Stimulated activated naive CD4-positive, alpha-beta T cell treated with Interleukin-2 at 50 U/mL for 16 hours (primary cell): ENCODE measurements at regions not wholly inside any gene's neighbourhood (a gene's known extent, or its start where the extent isn't known, plus 50 kb on each side); places are given as distances from the start of the nearest gene placed in this dataset.

ENCODE experiments used
- DNase-seq: peaks from one replicate; lab custom pipeline; 2025; lab: John Stamatoyannopoulos, UW

DNA sequence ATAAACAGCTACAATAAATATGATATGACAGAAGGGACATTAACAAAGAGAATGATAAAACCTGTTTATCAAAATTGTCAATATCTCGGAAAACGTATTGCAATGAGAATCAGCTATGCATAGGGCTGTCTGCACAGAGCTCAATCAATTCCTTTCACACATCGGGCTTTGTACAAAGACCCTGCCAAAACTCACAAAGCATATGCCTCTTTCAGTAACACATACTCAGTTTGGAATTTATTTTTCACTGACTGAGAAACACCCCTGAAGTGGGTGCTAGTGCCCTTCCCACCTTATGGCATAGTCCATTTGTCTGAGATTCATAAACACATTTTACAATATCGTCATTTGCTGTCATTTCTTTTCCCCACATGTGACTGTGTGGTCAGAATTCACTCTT is 815.8 kb upstream of the FAM98A start:
- no peak for DNase-seq

DNA sequence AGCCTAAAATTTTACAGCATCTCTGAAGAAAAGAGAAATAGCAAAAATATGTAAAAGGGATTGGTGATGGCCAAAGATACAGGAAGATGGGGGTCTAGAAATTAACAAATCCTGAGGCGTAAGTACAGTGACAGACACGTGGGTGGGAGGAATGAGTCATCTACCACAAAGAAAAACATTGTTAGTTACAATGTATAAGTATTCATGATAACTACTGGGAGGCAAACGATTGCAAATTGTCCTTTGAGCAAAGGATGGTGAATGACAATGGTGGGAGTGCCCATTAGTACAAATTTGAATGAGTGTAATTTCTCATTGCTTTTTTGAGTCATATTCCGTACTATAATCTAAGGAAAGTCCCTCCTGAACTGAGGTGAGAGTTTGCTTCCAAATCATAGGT is 809.0 kb upstream of the FAM98A start:
- DNase-seq = no peak

DNA sequence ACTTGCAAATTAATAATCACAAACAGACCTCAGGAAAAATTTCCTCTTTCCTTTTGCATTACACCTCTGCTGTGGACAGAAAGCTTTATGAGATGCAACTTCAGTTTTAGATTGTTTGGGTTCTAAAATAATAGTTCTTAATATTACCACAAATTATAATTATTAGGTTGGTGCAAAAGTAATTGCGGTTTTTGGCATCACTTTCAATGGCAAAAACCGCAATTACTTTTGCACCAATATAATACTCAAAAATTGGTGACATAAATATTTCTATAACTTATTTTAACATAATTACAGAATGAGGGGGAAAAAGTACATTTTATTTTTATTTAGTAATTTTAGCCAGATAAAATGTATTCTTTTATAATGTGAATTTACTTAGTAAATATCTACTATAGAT is 804.4 kb upstream of the FAM98A start:
- no peak for DNase-seq

DNA sequence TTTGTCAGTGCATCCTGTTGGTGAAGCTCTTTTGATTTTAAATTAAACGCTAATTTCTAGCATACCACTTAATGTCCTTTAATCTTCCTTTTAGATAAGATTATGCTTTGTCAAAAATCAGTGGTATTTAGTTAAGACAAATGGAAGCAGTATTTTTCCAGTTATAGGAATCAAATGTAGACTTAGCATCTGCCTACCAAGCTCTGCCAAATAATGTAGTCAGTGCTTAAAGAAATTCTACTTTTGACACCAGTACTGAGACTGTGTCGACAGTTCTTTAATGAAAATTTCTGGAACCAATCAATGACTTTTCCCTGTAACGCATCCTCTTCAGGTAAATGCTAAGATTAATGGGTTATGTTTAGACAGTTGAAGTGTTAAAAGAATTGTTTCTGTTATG is 803.3 kb upstream of the FAM98A start:
- DNase-seq = no peak

DNA sequence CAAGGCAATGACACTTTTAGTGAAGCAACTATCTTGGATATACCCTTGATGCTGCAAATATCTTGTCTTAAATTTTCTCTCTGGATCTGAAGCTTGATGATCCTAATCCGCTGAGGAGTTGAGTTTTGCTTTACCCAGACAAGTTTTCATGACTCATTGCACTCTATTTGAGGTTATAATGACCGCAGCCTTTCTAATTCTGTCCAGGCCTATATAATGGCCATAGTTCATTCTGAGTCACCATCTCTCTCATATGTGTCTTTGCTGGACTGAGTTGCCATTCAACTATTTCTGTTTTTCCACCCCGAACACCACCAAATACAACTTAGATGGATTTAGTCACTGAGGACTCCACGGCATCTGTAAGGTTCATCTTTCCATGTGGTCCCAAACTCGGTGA is 802.1 kb upstream of the FAM98A start:
- DNase-seq = no peak

DNA sequence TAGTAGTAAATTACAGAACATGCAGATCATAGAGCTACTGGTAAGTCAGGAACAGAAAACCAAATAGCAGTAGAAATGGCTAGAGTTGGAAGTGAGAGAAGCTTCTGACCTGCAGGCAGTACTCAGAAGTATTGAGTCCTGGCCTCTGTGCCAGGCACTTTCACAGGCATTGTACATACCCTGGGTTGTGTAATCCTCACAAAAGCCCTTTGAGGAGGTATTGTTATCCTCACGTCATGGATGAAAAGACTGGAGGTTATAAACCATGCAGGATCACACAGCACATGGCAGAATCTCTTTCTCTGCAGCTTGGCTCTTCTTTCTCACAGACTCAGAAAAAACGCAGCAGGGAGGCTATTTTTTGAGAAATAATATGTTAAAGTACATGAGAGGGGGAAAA is 789.3 kb upstream of the FAM98A start:
- no peak for DNase-seq

DNA sequence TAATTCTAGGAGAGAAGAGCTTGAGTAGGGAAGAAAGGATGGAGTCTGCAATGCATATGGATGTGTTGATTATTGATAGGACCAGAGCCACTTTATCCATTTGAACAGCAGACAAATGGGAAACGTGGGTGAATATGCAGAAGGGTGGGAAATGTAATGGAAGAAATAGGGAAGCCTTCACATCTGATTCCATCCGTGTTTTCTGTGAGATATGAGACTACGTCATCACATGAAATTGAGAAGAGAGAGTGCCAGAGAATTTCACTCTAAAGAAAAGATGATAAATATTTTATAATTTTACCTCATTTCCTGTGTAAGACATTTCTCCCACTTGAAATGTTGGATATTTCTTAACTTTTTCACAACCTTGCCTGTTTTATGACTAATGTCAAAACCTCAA is 788.4 kb upstream of the FAM98A start:
- DNase-seq = no peak

DNA sequence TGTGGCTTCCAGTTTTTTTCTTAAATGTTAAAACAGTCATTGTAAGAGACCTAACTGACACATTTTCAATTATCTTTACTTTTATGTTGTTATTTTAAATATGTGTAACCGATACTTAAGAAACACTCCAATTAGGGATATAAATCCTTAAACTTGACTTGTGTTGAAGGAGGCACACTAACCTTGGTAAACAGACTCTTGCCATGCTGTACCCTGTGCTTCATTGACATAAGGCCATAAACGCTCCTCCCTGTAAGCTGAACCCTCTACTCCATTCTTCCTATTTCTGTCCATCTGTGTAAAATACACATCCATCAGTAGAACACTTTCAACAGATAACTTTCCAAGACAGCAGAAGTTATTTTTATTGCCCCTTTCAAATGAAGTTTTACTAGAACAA is 780.5 kb upstream of the FAM98A start:
- no peak for DNase-seq

DNA sequence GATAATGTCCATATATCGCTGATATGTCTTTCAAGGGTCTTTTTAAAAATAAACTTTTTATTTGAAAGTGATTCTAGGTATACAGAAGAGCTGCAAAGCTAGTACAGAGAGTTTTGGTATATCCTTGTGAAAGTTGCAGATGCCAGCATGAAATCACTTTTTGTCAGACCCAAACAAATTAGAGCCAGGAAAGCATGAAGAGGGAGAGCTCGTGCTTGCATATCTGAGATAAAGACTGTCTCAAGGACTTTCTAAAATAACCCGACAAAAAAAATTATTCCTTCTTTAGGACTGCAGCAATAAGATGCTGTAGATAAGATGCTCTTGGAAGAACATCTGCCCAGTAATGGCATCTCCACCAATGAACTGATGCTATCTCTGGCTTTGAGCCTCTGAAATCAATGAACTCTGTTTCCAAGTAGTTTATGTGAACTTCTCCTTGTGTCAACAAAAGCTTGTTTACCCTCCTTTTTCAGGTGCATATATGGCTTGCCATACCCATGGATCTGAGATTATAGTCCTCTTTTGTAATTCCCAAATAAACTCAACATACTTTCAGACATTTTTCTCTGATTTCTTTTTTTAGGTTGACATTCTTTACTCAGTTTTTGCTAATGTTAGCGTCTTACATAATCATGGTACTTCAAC is 774.6 kb upstream of the FAM98A start:
- DNase-seq = no peak

DNA sequence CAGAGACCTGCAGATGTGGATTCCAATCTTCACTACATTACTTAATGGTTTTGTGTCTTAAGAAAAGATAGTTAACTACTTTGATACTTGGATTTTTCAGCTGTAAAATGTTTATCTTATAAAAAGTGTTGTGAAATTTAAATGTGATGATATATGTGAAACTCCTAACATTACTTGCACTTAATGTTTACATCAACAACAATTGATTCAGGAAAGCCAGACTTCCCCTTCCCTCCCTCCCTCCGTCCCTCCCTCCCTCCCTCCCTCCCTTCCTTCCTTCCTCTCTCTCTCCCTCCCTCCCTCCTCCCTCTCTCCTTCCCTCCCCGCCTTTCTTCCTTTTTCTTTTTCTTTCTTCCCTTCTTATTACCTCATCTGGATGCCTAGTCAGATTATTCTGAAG is 773.9 kb upstream of the FAM98A start:
- no peak for DNase-seq

DNA sequence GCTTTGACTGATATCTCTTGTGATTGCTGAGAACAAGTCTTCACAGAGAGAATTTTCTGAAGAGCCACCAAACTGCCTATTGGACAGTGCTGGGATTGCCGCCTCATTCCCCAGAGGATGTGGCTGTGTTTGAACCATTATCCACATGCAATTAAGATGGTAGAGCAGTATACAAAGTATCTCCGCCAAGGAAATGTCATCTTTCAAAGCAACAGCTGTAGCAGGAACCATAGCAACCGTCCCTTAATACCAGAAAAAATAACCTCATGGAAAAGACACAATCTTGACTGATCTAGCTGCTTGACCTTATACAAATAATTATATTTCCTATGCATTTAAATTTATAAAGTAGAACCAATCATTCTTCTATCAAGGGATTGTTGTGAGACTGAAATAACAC is 772.6 kb upstream of the FAM98A start:
- DNase-seq = no peak

DNA sequence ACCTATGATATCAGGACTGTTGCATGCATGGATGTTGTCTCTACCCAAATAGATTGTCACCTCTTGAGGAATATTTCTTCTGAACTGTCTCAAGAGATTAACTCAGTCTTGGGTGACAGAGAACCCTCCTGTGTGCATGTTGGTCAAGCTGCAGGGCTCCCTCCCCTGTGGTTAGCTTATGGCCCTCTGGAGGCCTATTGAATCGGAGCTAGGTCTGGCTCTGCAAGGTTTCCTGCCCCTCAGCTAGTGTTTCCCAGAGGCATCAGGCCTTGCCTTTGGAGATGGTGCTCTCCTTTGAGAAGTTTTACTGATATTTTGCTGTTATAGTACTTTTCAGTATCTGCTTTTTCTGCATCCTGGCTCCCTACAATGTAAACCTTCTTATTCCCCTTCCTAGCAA is 769.2 kb upstream of the FAM98A start:
- DNase-seq = no peak

DNA sequence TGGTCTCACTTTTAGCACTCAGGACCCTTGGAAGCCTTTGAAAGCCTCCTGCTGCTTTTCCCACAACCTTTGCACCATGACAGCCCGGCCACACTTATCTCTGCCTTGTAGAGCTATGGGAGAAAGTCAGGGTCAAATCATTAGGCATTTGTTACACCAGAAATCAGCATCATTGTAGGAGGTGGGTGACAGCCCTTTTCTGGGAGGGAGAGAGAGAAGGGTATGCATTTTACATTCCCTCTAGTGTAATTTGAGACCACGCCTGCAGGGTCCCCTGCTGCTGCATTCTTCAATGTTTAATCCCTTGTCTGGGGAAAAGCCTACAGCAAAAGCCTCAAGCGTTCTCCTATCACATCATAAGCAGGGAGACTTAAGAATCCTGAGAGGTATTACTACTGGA is 766.8 kb upstream of the FAM98A start:
- DNase-seq = no peak

DNA sequence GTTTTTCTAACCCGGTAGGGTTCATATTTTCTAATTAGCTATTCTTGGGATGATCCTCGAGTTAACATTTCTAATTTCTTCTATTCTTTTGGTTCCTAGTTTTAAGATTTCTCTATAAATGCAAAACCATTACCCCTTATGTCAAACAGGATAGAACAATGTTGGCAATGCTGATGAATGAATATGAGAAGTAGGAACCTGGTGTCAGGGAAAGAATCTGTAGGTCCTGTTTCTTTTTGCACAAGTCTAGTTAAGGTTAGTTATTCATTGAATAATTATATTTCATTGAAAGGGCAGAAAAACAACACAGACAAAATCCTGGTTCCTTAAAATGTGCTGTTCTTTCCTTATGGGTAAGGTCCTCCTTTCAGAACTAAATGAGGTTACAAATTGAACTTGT is 766.4 kb upstream of the FAM98A start:
- DNase-seq = no peak

DNA sequence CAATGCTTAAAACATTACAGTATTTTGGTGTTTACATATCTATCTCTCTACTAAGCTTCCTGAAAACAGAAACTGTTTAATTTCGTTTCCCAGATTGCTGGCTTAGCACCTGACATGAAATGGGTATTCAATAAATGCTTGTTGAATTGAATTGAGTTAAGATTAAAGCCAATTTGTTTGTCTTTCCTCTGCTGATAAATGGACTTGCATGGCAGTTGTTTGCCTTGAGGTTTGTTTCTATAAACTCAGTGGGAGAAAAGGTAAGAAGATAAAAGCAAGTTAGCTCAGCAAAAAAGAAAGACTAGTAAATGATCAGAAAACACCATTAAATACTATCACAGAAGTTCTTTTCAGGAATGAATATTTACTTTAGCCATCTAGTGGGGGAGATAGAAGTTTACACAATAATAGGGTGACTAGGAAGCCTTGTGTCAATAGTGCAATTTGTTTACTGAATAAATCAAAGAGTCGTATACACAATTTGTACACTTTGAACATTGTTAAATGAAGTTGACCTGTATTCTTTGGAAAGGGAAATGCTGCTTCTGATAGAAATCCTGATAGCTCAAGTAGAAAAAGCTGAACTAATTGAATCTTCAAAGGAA is 754.5 kb upstream of the FAM98A start:
- DNase-seq = no peak

DNA sequence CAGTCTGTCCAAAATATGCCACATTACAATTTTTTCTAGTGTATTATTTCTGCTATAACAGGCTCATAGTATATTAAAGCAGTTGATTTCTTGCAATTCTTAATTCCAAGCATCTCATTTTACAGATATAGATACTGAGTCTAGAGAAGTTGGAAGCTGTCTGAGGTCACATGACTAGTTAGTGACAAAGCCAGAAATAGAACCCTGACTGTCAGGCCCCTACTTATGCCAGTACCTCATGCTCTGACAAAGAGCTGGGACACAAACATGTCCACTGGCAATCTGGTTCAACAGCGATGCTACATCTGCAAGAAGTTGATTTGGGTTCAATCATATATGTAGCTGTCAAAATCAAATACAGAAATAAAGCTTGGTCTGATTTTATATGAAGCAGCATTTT is 750.4 kb upstream of the FAM98A start:
- DNase-seq = no peak

DNA sequence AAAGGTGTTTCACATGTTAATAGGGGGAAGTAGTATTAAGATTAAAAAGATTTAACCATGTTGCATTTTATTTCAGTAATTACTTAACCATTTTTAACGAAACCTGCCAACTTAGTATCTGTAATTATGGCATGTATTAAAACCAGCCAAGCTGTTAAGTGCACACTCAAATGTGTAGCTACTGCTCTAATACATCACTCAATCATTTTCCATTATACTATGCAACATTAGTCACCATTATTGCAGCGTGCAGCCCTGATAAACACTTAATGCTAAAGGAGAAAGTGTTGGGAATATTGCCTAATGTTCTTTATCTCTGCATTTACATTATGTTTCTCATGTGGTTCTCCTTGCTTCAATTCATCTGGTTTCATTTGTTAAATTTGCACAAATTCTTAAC is 745.9 kb upstream of the FAM98A start:
- no peak for DNase-seq

DNA sequence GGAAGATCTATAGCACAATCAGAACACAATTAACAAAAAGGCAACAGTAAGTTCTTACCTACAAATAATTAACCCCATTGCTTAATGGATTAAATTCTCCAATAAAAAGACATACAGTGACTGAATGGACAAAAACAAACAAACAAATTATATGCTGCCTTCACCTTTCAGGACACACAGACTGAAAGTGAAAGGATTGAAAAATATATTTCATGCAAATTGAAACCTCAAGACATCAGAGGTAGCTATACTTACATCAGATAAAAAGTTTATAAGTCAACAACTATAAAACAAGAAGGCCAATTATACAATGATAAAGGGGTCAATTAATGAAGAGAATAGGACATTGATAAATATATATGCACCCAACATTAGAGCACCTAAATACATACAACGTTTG is 741.2 kb upstream of the FAM98A start:
- DNase-seq = no peak

DNA sequence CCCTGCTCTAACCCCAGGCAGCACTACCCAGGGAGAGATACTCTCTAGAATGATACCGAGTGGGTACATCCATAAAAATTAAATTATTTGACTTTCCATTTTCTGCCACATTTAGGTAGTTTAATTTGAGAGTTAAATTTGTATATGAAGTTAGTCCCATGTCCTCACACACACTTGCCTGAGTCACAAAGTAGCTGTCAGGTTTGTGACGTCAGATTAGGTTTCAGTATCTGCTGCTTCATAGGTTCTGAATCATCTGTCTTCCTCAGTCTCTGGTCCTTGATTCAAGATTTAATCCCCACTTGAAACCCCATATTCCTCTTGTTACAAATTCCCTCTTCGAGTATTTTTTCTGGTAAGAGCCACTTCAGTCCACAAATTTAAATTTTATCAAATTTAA is 738.6 kb upstream of the FAM98A start:
- no peak for DNase-seq

DNA sequence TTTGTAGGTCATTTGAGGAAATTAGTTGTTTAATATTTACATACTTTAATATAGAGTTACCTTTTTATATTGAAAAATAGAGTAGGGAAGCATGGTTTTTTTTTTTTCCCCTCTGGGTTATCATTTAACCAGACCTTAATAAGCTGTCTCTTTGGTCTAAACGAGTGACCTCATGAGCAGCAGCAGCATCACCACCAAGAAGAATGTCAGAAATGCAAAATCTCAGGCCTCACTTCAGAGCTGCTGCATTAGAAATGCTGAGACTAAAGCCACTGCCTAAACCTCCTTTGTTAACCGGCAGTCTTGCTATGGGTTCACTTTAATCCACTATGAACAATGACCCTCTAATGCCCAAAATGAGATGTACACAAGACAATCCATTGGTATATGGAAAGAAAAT is 733.7 kb upstream of the FAM98A start:
- DNase-seq = no peak

DNA sequence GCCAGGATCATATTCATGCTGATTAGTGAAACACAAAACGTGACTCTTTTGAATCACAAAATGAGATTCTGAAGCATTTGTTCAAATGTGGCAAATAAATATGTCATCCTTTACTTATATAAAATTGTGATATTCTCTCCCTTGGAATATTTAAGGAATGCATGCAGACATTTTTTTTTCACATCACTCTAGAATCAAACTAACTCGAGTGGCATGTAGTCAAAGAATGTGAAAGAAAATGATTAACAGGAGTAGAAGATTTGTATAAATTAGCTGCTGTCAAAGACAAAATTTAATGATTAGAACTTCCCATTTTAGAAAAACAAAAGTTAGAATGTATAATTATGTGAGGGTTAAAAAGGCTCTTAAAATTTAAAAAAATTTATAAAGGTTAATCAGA is 721.0 kb upstream of the FAM98A start:
- DNase-seq = no peak

DNA sequence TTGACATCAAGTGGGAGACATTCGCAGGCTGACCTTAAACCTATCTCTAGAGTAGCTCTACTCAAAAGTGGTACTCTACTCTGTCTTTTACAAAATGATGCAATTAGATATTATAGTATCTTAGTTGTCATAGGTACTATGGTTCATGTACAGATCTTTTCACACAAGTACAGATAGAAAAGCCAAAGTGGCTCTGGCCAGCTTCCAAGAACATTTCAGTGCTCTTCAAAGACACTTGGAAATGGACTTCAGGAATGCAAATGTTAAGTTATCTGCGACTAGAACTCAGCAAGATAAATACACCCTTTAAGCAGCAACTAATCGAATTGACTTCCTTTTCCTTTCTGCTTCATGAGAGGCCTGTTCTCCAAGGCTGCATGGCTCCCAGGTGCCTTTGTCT is 718.7 kb upstream of the FAM98A start:
- no peak for DNase-seq

DNA sequence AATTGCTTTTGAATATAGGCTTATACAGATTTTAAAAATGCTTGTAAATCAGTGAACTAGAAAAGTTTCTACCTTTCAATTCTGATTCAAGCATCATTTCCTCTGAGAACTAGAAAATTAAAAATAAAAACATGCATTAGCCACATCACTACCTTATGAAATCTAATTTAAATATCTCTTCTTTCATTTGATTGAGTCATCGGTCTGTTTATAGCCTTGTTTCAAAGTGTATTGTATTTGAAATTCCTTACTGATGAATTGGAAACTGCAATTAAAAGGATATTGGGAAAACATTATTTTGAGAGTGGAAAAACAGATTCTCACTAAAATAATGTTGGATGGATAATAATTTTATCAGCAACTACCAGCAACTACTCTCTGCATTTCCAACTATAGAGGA is 717.7 kb upstream of the FAM98A start:
- no peak for DNase-seq

DNA sequence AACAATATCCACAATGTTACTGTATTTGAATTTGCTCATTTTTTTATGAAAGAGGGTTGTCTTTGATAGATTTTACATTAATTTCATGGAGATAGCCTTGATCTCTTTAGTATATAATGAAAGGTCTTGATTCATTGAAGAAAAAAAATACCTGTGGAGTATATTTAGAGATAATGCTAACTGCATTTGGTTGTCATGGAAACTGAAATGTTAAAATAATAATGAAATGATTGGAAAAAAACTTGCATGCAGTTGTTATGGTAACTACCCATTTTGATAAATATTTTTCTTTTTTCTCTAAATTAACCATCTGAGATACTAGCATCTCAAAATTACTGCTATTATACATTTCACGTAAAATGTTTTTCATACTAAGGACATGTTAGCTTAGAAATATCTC is 712.7 kb upstream of the FAM98A start:
- no peak for DNase-seq

DNA sequence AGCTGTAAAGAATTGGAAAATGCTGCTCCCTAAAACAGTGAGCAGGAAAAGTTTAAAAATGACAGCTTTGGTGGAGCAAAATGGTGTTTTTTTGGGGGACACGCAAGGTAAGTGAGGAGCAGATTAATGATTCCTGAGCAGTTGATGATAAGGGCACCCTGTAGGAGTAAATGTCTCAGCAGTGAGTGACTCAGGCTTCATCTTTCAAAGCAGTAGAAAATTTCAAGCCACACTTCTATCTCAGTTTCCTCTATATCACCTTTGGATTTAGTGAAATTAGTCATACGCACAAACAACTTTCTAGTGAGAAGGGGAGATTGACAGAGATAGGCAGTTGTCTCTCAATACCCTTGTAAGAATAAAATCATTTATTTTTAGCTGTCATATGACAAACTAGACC is 709.0 kb upstream of the FAM98A start:
- no peak for DNase-seq
